HL-60 (cell line): ENCODE measurements at regions not wholly inside any gene's neighbourhood (a gene's known extent, or its start where the extent isn't known, plus 50 kb on each side); places are given as distances from the start of the nearest gene placed in this dataset.

Experiments used
- DNase-seq, 2 experiments: peaks; one replicate each; pipeline ENCODE4 v3.0.0-alpha.2; 2010 to 2020; ENCODE audit warnings: low read depth in 1 of 2, low spot score in 1 of 2
- H3K27ac ChIP-seq: fragments of 250-450 bp; sonication (Bioruptor Pico); replicated peaks from 2 replicates; pipeline ENCODE4 v1.5.1; 2020; ENCODE audit warnings: mild to moderate bottlenecking, moderate library complexity
- H3K27me3 ChIP-seq: fragments of 250-450 bp; sonication (Bioruptor Pico); 2 replicates; pipeline ENCODE4 v1.5.1; 2021; ENCODE audit warnings: mild to moderate bottlenecking, moderate library complexity; ENCODE audit not compliant: insufficient read depth, poor library complexity, severe bottlenecking
- H3K4me3 ChIP-seq: replicated peaks from 2 replicates; pipeline ENCODE4 v1.5.1; 2011; ENCODE audit warnings: mild to moderate bottlenecking, control low read depth, low read length; ENCODE audit not compliant: insufficient read depth
- GABPA ChIP-seq: IDR thresholded peaks from 2 replicates; pipeline ENCODE4 v1.6.1; 2012; ENCODE audit warnings: low read depth
- POLR2AphosphoS5 ChIP-seq: IDR thresholded peaks from 2 replicates; pipeline ENCODE4 v1.6.1; 2012; ENCODE audit warnings: low read depth
- SPI1 ChIP-seq: IDR thresholded peaks from 2 replicates; pipeline ENCODE4 v1.6.1; 2012; ENCODE audit warnings: low read depth, mild to moderate bottlenecking, borderline replicate concordance
- TF ChIP-seq, protein P1 (sequence below): IDR thresholded peaks from one replicate; pipeline ENCODE4 v1.5.1; 2011; ENCODE audit warnings: low read length, control low read depth, inconsistent platforms; ENCODE audit not compliant: insufficient read depth
- TF ChIP-seq, protein P2 (sequence below): IDR thresholded peaks from 2 replicates; pipeline ENCODE4 v1.6.1; 2012; ENCODE audit warnings: low read depth; ENCODE audit not compliant: insufficient replicate concordance

DNA sequence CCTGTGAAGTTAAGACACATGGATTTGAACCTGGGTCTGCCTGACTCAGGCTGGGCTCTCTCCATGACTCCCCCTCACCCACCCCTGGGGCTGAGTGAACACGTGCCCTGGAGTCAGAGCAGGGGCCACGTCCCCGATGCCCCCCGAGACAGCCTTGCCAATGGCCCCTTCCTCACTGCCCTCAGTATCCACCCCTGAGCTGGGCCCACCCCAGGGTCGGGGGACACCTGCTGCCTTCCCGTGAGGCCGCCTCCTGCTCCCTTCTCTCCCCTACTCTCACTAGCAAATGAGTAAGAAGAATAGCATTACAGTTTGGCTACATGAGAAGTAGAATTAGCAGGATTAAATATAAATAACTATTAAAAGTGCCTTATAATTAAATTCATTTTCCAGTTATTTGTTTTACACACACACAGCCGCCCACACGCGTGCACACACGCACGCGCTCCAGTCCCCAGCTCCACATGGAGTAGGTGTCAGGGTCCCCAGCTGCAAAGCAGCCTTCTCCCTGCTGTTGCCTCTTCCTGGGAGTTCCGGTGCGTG, 117.4 kb upstream of the LINGO1 start:
- DNase-seq, result no peak
- Histone ChIP-seq H3K27me3 (no peaks in the 10 kb centered on the region), H3K4me3 (no peak overlapping the region), H3K27ac (no peak overlapping the region)
- TF ChIP-seq SPI1 (no peak), GABPA (no peak), POLR2AphosphoS5 (no peak)
- TF ChIP-seq, protein P1, sequence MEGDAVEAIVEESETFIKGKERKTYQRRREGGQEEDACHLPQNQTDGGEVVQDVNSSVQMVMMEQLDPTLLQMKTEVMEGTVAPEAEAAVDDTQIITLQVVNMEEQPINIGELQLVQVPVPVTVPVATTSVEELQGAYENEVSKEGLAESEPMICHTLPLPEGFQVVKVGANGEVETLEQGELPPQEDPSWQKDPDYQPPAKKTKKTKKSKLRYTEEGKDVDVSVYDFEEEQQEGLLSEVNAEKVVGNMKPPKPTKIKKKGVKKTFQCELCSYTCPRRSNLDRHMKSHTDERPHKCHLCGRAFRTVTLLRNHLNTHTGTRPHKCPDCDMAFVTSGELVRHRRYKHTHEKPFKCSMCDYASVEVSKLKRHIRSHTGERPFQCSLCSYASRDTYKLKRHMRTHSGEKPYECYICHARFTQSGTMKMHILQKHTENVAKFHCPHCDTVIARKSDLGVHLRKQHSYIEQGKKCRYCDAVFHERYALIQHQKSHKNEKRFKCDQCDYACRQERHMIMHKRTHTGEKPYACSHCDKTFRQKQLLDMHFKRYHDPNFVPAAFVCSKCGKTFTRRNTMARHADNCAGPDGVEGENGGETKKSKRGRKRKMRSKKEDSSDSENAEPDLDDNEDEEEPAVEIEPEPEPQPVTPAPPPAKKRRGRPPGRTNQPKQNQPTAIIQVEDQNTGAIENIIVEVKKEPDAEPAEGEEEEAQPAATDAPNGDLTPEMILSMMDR, result no peak
- TF ChIP-seq, protein P2, sequence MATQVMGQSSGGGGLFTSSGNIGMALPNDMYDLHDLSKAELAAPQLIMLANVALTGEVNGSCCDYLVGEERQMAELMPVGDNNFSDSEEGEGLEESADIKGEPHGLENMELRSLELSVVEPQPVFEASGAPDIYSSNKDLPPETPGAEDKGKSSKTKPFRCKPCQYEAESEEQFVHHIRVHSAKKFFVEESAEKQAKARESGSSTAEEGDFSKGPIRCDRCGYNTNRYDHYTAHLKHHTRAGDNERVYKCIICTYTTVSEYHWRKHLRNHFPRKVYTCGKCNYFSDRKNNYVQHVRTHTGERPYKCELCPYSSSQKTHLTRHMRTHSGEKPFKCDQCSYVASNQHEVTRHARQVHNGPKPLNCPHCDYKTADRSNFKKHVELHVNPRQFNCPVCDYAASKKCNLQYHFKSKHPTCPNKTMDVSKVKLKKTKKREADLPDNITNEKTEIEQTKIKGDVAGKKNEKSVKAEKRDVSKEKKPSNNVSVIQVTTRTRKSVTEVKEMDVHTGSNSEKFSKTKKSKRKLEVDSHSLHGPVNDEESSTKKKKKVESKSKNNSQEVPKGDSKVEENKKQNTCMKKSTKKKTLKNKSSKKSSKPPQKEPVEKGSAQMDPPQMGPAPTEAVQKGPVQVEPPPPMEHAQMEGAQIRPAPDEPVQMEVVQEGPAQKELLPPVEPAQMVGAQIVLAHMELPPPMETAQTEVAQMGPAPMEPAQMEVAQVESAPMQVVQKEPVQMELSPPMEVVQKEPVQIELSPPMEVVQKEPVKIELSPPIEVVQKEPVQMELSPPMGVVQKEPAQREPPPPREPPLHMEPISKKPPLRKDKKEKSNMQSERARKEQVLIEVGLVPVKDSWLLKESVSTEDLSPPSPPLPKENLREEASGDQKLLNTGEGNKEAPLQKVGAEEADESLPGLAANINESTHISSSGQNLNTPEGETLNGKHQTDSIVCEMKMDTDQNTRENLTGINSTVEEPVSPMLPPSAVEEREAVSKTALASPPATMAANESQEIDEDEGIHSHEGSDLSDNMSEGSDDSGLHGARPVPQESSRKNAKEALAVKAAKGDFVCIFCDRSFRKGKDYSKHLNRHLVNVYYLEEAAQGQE, result no peak

DNA sequence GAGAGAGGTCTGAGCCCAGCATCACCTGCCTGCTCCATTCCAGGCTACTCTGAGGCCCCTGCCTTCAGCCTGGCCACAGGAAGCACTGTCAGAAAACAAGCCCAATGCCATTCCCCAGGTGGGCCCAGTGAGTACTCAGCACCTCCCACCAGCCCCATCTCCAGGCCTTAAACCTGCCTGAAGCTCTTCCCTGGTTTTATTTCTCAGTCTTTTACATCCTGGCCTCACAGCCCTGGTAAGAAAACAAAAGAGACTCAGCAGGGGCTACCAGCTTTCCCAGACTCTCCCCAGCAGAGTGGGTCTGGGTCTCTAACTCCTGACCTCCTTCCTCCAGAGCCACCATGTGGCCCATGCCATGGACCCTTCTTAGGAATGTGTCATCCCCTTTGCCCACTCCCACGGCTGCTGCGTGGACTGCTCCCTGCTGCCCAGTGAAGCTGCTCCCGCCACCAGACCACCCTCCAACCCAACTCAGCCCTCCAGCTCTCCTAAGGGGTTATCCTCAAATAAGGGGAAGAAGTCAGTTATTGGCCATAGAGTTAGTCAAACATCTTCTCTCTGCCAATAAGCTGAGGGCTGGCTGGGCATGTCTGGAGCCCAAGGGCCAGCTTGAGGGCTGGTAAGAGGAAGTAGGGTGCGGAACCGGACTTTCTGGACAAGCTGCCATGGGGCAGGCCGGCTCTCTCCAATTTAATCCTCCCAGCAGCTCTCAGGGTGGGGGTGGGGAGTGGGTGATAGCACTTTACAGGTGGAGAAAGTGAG, 116.7 kb upstream of the LINGO1 start:
- H3K27ac ChIP-seq, result no peak overlapping the region
- no peak overlapping the region for H3K4me3 ChIP-seq
- DNase-seq, result no peak
- no peak for TF ChIP-seq POLR2AphosphoS5
- TF ChIP-seq, protein P1, result no peak
- TF ChIP-seq, protein P2, result no peak
- no peak for TF ChIP-seq GABPA
- TF ChIP-seq SPI1, result no peak
- H3K27me3 ChIP-seq, result no peaks in the 10 kb centered on the region

DNA sequence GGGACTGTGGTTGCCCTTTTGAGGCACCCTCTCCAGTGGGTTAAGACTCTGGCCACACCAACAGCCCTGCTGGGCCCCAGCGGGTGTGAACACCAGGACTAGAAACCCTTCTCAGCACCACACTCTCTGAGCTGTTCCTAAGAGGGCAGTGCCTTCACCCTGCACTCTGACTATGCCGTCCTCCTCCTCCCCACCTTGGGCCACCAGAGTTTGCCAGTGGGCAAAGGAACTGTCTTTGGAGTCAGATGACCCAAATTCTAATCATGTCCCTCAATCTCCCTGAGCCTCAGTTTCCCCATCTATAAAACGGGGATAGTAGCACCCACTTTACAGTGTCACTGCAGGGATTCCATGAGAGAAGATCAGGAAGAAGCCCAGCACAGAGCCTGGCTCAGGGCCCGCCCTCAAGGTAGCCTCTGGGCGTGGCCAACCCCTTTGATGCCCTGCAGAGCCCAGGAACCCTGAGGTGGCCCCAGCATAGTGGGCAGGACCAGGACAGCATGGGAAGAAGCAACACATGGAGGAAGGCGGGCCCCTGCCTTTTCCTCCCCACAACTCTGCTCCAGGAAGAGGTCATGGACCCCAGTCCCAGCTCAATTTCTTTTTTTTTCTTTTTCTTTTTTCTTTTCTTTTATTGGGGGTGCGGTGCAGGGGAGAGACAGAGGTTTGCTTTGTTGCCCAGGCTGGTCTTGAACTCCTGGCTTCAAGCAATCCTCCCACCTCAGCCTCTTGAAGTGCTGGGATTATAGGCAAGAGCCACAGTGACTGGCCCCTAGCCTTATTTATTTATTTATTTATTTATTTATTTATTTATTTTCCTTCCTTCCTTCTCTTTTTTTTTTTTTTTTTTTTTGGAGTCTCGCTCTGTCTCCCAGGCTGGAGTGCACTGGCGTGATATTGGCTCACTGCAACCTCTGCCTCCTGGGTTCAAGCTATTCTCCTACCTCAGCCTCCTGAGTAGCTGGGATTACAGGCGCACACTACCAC, 115.7 kb upstream of the LINGO1 start:
- no peaks in the 10 kb centered on the region for H3K27me3 ChIP-seq
- no peak for TF ChIP-seq GABPA
- no peak for DNase-seq
- no peak overlapping the region for H3K4me3 ChIP-seq
- H3K27ac ChIP-seq, result no peak overlapping the region
